Astrocyte of the cerebellum (primary cell): ENCODE measurements at regions not wholly inside any gene's neighbourhood (a gene's known extent, or its start where the extent isn't known, plus 50 kb on each side); places are given as distances from the start of the nearest gene placed in this dataset.

ENCODE experiments used
- DNase-seq: peaks from one replicate; pipeline ENCODE4 v3.0.0-alpha.2; 2011; ENCODE audit warnings: low read depth
- H3K4me3 ChIP-seq: 2 replicates; pipeline ENCODE4 v1.5.1; 2011; ENCODE audit warnings: mild to moderate bottlenecking, low read depth, low read length, moderate library complexity
- CTCF ChIP-seq: IDR thresholded peaks from 2 replicates; pipeline ENCODE4 v1.5.1; 2012; ENCODE audit warnings: low read length, low read depth, moderate library complexity, mild to moderate bottlenecking; ENCODE audit errors: missing control alignments
- in situ Hi-C: cut with HindIII; loops from 2 replicates; pipeline ENCODE4 v1.10.0; 2017; ENCODE audit warnings: low sequenced_read_pairs

GRCh38 chr3:88668180-88668579, 439.2 kb upstream of the EPHA3 start:
- DNase-seq: no peak
- no peak for TF ChIP-seq CTCF
- in situ Hi-C loops: no loop called here
- H3K4me3 ChIP-seq: no peak overlapping the region

GRCh38 chr3:88671573-88671972, 435.8 kb upstream of the EPHA3 start:
- H3K4me3 ChIP-seq: no peak overlapping the region
- no peak for TF ChIP-seq CTCF
- no peak for DNase-seq
- in situ Hi-C loops: no loop called here

GRCh38 chr3:88677298-88677697, 430.1 kb upstream of the EPHA3 start:
- no peak for TF ChIP-seq CTCF

GRCh38 chr3:88678747-88679146, 428.7 kb upstream of the EPHA3 start:
- H3K4me3 ChIP-seq: no peak overlapping the region
- no peak for TF ChIP-seq CTCF
- in situ Hi-C loops: no loop called here
- DNase-seq: no peak

More at GRCh38 chr3:88677298-88677697, 430.1 kb upstream of the EPHA3 start:
- no peak overlapping the region for H3K4me3 ChIP-seq
- in situ Hi-C loops: no loop called here
- no peak for DNase-seq

- H3K4me3 ChIP-seq: no peak overlapping the region
- DNase-seq: no peak
- no peak for TF ChIP-seq CTCF
- in situ Hi-C loops: no loop called here
These were observed 417.1 kb upstream of the EPHA3 start for GRCh38 chr3:88690287-88690686.

DNA sequence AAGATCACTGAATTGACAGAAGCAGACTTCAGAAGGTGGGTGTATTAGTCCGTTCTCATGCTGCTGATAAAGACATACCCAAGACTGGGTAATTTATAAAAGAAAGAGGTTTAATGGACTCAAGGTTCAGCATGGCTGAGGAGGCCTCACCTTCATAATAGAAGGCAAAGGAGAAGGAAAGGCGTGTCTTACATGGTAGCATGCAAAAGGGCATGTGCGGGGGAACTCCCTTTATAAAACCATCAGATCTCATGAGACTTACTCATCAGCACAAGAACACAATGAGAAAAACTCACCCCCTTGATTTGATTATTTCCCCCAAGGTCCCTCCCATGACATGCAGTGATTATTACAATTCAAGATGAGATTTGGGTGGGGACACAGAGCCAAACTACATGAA, 416.3 kb upstream of the EPHA3 start:
- H3K4me3 ChIP-seq: no peak overlapping the region
- DNase-seq: no peak
- no peak for TF ChIP-seq CTCF
- in situ Hi-C loops: no loop called here
